Retinal pigment epithelial cell (primary cell): ENCODE measurements at regions not wholly inside any gene's neighbourhood (a gene's known extent, or its start where the extent isn't known, plus 50 kb on each side); places are given as distances from the start of the nearest gene placed in this dataset.

Source experiments
- DNase-seq: peaks from one replicate; pipeline ENCODE4 v3.0.0-alpha.2; 2010; ENCODE audit warnings: low read depth
- H3K4me3 ChIP-seq: 2 replicates; pipeline ENCODE4 v1.5.1; 2011; ENCODE audit warnings: mild to moderate bottlenecking, low read length, control low read depth, moderate library complexity
- TF ChIP-seq, protein P1 (sequence below): conservative IDR thresholded peaks from 2 replicates; pipeline ENCODE4 v1.5.1; 2011; ENCODE audit warnings: low read depth, low read length, control low read depth, inconsistent platforms

DNA sequence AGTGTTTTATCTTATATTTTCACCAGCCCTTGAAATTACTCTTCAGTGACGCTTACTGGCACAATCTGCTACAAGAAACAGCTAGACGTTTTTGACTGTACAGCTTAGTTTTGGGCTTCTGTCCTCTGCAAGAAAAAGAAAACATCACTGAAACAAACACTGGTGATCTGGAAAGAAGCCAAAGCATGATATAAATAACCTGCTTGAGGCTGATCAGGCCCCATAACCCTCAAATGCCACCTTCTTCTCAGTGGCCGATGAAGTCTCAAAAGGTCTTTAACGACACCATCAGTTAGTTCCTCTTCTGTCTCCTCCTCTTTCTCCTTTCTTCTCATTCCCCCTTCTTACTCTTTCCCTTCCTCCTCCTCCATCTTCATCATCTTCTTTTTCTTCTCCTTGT is 942.3 kb upstream of the TMEM132C start:
- H3K4me3 ChIP-seq, result no peak overlapping the region
- TF ChIP-seq, protein P1, sequence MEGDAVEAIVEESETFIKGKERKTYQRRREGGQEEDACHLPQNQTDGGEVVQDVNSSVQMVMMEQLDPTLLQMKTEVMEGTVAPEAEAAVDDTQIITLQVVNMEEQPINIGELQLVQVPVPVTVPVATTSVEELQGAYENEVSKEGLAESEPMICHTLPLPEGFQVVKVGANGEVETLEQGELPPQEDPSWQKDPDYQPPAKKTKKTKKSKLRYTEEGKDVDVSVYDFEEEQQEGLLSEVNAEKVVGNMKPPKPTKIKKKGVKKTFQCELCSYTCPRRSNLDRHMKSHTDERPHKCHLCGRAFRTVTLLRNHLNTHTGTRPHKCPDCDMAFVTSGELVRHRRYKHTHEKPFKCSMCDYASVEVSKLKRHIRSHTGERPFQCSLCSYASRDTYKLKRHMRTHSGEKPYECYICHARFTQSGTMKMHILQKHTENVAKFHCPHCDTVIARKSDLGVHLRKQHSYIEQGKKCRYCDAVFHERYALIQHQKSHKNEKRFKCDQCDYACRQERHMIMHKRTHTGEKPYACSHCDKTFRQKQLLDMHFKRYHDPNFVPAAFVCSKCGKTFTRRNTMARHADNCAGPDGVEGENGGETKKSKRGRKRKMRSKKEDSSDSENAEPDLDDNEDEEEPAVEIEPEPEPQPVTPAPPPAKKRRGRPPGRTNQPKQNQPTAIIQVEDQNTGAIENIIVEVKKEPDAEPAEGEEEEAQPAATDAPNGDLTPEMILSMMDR, result no peak
- DNase-seq, result no peak

DNA sequence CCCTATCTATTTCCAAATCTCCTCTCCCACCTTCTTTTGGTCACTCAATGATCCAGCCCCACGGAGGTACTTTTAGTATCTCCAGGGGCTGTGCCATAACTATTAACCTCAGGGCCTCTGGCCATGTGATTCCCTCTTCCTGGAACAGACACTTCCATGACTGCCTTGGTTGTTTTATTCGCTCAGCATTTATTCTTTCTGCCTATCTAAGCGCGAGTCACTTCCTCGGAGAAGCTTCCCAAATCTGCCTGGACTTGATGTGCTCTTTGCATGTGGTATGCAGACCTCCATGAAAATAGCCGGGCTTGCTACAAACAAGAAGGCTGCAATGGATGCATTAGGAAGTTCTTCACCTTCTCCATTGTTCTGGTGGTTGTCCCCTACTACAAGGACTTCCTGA is 939.0 kb upstream of the TMEM132C start:
- TF ChIP-seq, protein P1, result no peak
- no peak overlapping the region for H3K4me3 ChIP-seq
- no peak for DNase-seq

DNA sequence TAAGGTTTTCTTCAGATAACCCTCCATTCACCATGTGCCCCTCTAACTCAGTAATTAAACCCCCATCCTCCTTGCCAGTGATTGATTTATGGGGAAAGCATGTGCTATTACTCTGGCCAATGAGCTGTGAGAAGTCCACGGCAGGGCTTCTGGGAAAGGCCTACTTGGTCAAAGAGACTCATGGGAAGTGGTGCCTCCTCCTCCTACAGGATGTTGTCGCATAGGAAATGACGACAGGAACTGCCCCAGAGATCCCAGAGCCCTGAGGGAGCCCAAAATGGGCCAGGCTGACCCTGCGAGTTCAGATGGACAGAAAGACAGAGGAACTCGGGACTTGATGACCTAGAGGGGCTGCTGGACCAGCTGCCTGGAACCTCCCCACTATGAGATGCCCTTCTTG is 938.1 kb upstream of the TMEM132C start:
- TF ChIP-seq, protein P1, result no peak
- H3K4me3 ChIP-seq, result no peak overlapping the region
- DNase-seq, result no peak

- TF ChIP-seq, protein P1, result no peak
- H3K4me3 ChIP-seq, result no peak overlapping the region
- DNase-seq, result no peak
These were observed 932.6 kb upstream of the TMEM132C start for GRCh38 chr12:127334365-127334764.

- TF ChIP-seq, protein P1, result no peak
- no peak overlapping the region for H3K4me3 ChIP-seq
- no peak for DNase-seq
These were observed 931.9 kb upstream of the TMEM132C start for GRCh38 chr12:127334912-127335644.

GRCh38 chr12:127336416-127336815 is 930.6 kb upstream of the TMEM132C start:
- no peak for DNase-seq
- no peak overlapping the region for H3K4me3 ChIP-seq
- TF ChIP-seq, protein P1, result no peak

DNA sequence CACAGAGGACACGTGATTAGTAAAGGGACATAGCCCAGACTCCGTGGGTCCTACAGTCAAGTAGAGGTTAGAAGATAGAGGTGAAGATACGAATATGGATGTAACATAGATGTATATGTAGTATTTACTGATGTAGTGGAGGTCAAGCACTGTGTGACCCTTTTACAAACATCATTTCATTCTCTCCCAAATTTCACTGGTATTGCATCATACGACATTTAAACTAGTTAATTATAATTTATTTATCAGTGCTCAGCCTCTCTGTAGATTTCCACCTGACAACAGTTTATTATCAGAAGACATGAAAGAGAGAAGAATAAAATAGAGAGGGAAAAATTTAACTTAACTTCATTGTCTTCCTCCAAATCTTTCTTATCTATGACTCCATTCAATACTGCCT is 927.9 kb upstream of the TMEM132C start:
- H3K4me3 ChIP-seq, result no peak overlapping the region
- no peak for DNase-seq
- TF ChIP-seq, protein P1, result no peak
